ENCODE measurements at regions not wholly inside any gene's neighbourhood (a gene's known extent, or its start where the extent isn't known, plus 50 kb on each side); places are given as distances from the start of the nearest gene placed in this dataset.
"Not testable (repeated sequence)": the region's sequence is repeated elsewhere in the genome, so short reads cannot be mapped to it uniquely, and the experiment has no call there.

DNA sequence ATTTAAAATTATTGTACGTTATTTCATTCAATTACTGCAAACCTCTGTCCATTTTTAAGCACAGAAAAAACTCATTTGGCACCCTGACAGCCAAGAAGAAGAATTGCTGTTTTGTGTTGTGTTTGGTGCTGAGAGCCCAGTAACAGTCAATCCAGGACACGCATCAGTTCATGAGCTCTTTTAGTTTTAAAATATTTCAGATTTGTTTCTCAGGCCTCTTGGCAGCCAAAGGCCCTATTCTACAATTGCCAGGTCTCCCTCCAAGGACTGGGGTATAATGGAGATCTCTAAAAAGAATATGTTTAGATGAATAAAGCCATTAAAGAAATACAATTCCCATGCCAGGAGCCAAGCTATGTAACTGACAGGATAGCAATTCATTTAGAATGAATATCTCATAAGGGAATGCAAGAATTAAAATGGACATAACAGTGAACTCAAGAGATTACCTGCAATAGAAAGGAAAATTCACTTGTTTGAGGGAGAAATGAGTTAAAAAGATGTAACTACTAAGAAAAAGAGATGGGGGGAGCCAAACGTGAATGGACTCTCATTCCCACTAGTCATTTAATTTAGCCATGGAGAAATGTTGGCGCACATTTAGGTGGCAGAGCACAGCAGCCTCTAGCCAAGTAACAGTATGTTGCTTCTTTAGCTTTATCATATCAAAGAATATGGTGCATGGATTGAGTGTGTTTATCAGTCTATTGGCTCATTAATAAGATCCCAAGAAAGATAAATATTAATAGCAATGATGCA is 140.6 kb upstream of the PELI2 start:
- no peak for DNase-seq (ENCODE audit: low spot score)

DNA sequence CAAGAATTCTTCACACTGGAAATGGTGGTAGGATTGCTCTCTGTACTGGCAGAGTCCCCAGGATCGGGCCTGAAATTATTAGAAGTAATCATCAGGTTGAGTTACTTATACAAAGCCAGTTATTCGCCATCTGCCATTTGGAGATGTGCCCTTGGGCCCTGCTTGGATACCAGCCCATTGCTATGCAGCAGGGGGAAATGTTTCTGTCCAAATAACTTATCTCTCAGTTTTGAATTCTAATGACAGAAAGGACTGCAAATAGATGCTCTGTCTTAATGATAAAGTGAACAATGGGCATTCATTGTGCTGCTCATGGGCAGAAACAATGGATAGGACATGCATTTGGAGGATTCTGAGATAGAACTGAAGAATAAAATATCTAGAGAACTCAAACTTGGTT is 139.1 kb upstream of the PELI2 start:
- no peak for DNase-seq (ENCODE audit: low spot score)

DNA sequence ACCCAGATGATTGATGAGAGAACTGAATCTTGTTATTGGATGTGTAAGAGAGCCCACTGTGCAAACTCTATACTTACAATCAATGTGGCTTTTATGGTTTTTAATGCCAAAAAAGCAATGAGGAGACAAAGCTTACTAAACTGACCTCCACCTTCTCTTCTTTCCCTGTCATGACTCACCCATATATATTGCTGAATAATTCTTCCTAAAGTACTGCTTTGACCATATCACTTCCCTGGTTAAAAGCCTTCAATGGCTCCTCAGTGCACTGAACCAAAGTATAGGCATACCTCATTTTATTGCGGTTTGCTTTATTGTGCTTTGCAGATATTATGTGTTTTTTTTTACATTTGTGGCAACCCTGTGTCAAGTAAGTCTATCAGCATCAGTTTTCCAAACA is 138.4 kb upstream of the PELI2 start:
- no peak for DNase-seq (ENCODE audit: low spot score)

DNA sequence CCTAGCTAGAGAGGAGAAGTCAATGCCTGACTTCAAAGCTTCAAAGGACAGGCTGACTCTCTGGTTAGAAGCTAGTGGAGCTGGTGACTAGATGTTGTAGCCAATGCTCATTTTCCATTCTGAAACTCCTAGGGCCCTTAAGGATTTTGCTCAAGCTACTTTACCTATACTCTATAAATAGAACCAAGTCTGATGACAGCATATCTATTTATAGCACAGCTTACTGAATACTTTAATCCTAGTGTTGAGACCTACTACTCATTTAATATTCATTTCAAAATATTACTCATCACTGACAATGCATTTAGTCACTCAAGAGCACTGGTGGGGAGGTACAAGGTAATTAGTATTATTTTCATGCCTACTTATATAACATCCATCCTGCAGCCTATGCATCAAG is 137.2 kb upstream of the PELI2 start:
- DNase-seq (ENCODE audit: low spot score), result no peak

- no peak for DNase-seq (ENCODE audit: low spot score)
Observed at GRCh38 chr14:55986069-55986468, 132.1 kb upstream of the PELI2 start.

DNA sequence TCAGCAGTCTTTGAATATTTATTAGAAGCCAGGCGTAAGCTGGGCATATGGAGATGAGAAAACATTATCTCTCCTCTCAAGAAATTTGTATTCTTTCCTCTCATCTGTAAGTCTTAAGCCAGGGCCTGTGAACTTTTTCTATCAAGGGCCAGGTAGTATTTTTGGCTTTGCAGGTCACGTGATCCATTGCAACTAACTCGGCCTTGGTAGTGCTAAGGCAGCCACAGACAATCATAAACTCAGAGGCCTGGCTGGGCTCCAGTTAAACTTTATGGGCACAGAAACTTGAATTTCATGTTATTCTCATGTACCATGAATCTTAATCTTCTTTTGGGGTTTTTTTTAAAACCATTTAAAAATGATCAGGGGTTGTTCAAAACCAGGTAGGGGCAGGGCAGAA is 117.4 kb upstream of the PELI2 start:
- no peak for DNase-seq (ENCODE audit: low spot score)

GRCh38 chr14:56002342-56002741 is 115.9 kb upstream of the PELI2 start:
- DNase-seq (ENCODE audit: low spot score), result no peak

DNA sequence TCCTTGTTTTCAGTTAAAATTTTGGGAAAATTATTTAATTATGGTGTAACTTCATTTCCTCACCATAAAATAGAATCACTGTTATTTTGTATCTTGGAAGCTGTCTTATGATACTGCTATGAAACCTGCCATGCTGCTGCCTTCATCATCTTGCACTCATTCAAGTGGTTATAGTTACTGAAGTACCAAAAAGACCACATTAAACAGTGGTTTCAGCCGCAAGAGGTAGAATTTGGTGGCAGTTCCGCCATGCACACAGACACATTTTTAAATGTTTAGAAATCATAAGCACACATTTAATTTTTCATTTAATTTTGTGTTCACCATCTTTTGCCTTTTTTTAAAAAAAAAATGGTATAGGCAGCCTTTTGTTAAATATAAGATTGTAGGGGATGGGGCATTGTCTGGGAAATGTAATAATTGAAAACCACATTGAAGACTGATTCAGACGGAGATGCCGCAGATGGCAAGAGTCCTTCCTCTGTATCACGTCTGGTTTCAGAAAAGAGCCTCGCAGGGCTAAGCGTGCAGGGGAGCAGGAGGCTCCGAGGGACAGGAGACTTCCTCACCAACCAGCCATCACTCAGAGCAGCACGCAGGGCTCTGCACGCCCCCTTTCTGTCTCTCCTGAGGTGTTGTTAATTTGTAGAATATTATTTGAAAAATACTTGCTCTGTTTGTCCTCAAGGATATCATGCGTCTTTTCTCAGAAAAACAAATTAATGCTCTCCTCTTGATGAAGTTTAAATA is 115.2 kb upstream of the PELI2 start:
- peak; percentile 33 for DNase-seq (ENCODE audit: low spot score)

- DNase-seq (ENCODE audit: low spot score), result no peak
Observed at GRCh38 chr14:56004323-56004722, 113.9 kb upstream of the PELI2 start.

DNA sequence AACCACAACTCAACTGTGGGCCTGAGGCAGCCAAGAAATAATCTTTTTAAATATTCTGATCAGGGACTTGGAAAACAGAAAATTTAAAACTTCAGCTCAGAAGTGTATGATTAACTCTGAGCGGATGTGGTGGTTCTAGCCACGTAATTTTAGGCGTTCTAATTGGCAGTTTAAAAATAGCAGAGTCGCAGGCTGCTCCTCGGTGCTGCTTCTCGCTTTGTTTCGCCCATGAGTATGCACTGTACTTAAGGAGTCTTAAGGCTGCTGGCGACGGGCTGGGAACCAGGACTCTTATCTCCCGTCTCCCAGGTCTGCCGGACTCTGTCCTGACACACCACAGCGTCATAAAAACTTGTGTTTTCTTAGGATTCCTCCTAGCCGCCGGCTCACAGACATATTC is 113.4 kb upstream of the PELI2 start:
- DNase-seq (ENCODE audit: low spot score), result peak; percentile 24

- no peak for DNase-seq (ENCODE audit: low spot score)
Observed at GRCh38 chr14:56005191-56006053, 112.8 kb upstream of the PELI2 start.

- DNase-seq (ENCODE audit: low spot score), result not testable (repeated sequence)
Observed at GRCh38 chr14:56007491-56007890, 110.7 kb upstream of the PELI2 start.

DNA sequence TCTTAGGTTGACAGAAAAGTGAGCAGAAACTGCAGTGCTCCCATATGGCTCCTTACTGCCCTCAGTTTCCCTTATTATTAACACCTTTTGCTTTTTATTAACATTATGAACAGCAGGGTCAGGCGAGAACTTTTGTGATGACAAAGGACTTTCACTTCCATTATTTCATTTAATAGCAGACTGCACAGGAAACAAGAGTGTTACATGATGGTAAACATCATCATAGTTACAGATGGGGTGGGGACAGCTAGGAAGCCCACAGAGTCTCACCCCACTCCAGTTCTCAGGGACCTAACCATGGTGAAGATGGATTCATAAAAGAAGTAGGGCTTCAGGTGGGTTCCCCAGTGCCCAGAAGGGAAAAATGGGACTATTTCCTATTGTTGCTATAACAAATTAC is 110.1 kb upstream of the PELI2 start:
- no peak for DNase-seq (ENCODE audit: low spot score)

GRCh38 chr14:56008661-56009060 is 109.5 kb upstream of the PELI2 start:
- not testable (repeated sequence) for DNase-seq (ENCODE audit: low spot score)

DNA sequence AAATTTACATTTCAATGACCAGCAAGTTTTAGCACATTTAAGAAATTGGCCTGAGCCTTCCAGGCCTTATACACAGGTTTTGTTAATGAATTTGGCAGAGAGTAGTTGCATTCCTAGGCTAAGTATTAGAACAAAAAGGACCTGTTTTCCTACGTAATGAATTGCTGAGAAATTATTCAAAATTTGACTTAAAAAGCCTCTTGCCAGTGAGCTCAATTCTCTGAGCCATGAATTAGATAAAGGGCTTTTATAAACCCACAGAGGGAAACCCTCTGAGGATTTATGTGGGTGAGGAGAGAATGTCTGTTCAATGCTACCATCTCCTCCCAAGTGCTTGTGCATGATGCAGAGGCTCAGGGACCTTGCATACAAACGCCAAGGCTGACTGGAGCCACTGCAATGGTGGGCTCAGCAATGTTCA is 94.5 kb upstream of the PELI2 start:
- no peak for DNase-seq (ENCODE audit: low spot score)

- no peak for DNase-seq (ENCODE audit: low spot score)
Observed at GRCh38 chr14:56025191-56025590, 93.0 kb upstream of the PELI2 start.

DNA sequence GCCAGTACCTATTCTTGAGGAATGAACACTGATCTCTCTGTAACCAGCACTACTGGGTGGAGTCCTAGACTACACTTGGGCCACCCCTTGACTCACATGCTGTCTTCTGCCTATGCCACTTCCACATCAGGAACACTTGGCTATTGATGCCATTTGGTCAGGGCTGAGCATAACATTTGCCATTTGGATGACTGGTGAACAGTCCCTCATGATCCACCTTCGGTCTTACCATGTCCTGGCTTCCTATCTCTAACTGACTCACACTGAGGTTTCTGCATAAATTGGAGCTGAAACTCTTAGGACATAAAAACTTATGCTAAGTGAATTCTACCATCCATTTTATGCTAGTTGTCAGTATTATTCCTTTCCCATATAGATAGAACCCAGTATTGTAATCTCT is 91.7 kb upstream of the PELI2 start:
- DNase-seq (ENCODE audit: low spot score), result no peak

GRCh38 chr14:56027421-56027820 is 90.8 kb upstream of the PELI2 start:
- no peak for DNase-seq (ENCODE audit: low spot score)

GRCh38 chr14:56027916-56028712 is 90.1 kb upstream of the PELI2 start:
- no peak for DNase-seq (ENCODE audit: low spot score)

GRCh38 chr14:56036353-56036752 is 81.9 kb upstream of the PELI2 start:
- no peak for DNase-seq (ENCODE audit: low spot score)

- no peak for DNase-seq (ENCODE audit: low spot score)
Observed at GRCh38 chr14:56040121-56040520, 78.1 kb upstream of the PELI2 start.

DNA sequence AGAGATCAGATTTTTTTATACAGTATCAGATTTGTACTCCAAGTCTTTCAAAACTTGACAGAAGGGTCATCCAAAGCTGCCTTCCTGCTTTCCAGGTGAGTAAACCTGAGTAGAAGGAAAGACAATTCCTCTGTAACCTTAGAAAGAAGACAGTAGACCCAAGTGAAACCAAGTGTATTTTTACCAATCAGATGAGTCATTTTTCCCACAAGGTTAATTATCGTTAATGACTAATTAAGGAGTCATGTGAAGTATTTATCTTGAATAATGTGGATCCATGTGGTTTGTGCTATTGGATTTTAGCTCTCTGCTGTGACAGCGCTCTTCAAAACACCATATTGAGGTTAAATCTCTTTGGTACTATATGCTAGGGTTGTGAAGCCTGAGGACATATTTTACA is 74.0 kb upstream of the PELI2 start:
- DNase-seq (ENCODE audit: low spot score), result no peak

Measured in CD4-positive, alpha-beta T cell treated with Interleukin-15 for 4 hours (primary cell).